ENCODE measurements at regions not wholly inside any gene's neighbourhood (a gene's known extent, or its start where the extent isn't known, plus 50 kb on each side); places are given as distances from the start of the nearest gene placed in this dataset.

DNA sequence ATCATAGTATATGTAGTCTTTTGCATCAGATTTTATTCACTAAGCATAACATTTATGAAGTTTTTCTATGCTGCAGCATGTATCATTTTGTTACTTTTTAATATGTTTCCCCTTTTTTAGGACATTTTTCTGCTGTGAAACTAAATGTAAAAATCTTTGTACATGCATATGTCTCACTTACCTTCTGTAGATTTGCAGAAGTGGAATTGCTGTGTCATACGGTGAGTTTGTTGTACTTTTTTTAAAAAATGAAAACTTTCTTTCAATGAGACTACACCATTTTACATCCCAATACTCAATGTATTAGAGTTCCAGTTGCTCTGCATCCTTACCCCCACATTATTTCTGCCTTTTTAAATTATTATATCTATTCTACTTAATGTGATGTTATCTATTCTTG lies 868.9 kb downstream of the PDHA2 start:
- Mint-ChIP-seq H3K27me3 (ENCODE audit: insufficient read depth) (no peaks in the 10 kb centered on the region), H3K4me3 (no peak overlapping the region), H3K36me3 (ENCODE audit: low read depth) (no peaks in the 10 kb centered on the region), H3K27ac (no peak overlapping the region), H3K4me1 (ENCODE audit: low read depth) (no peaks in the 10 kb centered on the region), H3K9me3 (peaks cover 26% of the 10 kb centered on the region)
- DNase-seq, result no peak
- TF ChIP-seq, protein P1, sequence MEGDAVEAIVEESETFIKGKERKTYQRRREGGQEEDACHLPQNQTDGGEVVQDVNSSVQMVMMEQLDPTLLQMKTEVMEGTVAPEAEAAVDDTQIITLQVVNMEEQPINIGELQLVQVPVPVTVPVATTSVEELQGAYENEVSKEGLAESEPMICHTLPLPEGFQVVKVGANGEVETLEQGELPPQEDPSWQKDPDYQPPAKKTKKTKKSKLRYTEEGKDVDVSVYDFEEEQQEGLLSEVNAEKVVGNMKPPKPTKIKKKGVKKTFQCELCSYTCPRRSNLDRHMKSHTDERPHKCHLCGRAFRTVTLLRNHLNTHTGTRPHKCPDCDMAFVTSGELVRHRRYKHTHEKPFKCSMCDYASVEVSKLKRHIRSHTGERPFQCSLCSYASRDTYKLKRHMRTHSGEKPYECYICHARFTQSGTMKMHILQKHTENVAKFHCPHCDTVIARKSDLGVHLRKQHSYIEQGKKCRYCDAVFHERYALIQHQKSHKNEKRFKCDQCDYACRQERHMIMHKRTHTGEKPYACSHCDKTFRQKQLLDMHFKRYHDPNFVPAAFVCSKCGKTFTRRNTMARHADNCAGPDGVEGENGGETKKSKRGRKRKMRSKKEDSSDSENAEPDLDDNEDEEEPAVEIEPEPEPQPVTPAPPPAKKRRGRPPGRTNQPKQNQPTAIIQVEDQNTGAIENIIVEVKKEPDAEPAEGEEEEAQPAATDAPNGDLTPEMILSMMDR (IDR thresholded peaks at IDR 0.05), result no peak

DNA sequence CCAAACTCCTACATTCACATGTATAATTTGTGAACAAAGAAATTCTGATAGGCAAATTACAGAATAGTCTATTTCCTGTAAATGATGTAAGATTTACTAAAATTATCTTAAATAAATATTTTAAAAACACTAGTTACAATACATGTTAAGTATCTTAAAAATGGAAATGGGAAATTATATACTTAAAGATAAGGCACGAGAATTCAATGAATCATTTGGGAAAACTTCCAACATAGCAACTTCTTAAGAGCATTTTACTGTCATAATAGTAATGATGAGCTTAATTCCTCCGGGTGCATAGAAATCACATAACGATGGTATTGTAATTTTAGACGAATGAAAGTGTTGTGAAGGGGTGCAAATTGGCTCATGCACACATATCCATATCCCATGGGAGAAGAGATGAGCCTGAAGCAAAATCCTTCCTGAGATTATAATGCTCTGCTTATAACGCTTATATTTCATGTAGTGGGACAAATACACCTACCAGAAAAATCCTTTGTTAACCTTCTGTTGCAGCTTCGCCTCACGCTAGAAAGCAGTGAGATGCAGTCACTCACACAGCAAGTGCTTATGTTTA lies 873.5 kb downstream of the PDHA2 start:
- Mint-ChIP-seq H3K4me3 (no peak overlapping the region), H3K36me3 (ENCODE audit: low read depth) (no peaks in the 10 kb centered on the region), H3K9me3 (peaks cover 13% of the 10 kb centered on the region), H3K4me1 (ENCODE audit: low read depth) (no peaks in the 10 kb centered on the region), H3K27me3 (ENCODE audit: insufficient read depth) (no peaks in the 10 kb centered on the region), H3K27ac (no peak overlapping the region)
- no peak for DNase-seq
- TF ChIP-seq, protein P1 (IDR thresholded peaks at IDR 0.05), result no peak

DNA sequence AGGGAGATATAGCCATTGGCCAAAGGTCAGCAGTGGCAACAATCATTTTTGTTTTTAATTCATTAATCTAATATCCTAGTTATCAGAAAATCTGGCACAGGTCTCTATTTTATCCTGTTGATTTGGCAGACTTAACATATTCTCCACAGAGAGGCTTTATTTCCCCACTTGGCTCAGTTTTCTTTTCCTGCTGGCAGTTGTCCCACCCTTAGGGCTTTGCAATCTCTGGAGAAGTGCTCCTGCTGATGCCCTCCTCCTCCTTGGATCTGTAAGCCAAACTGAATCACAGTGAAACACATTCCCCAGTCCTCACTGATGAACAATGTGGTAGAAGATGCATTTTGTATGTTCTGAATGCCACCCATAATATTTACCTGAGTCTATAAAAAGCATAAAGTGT lies 889.7 kb downstream of the PDHA2 start:
- TF ChIP-seq, protein P1 (IDR thresholded peaks at IDR 0.05), result no peak
- no peak for DNase-seq
- H3K36me3 Mint-ChIP-seq (ENCODE audit: low read depth), result no peaks in the 10 kb centered on the region
- no peaks in the 10 kb centered on the region for H3K4me1 Mint-ChIP-seq (ENCODE audit: low read depth)
- H3K27ac Mint-ChIP-seq, result no peak overlapping the region
- H3K4me3 Mint-ChIP-seq, result no peak overlapping the region
- no peaks in the 10 kb centered on the region; the same call in 1 of the 2 replicates for H3K27me3 Mint-ChIP-seq (ENCODE audit: insufficient read depth)
- H3K9me3 Mint-ChIP-seq, result peaks cover 32% of the 10 kb centered on the region

DNA sequence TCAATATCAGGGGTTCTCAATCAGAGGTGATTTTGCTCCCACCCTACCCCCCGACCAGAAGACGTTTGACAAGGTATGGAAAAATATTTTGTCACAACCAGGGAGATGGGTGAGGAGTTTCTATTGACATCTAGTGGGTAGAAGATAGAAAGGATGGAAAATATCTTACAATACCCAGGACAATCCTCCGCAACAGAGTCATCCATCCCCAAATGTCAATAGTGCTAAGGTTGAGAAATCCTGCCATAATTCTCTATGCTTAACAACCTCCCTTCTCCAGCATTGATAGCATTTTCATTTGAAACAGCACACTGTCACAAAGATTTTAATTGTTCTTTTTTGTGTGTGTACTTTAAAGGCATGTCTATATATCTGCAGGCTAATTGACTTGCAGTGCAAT lies 890.5 kb downstream of the PDHA2 start:
- H3K27ac Mint-ChIP-seq, result no peak overlapping the region
- peaks cover 37% of the 10 kb centered on the region for H3K9me3 Mint-ChIP-seq
- DNase-seq, result no peak
- no peak overlapping the region for H3K4me3 Mint-ChIP-seq
- H3K4me1 Mint-ChIP-seq (ENCODE audit: low read depth), result no peaks in the 10 kb centered on the region
- no peaks in the 10 kb centered on the region for H3K36me3 Mint-ChIP-seq (ENCODE audit: low read depth)
- H3K27me3 Mint-ChIP-seq (ENCODE audit: insufficient read depth), result no peaks in the 10 kb centered on the region; the same call in 1 of the 2 replicates
- TF ChIP-seq, protein P1 (IDR thresholded peaks at IDR 0.05), result no peak

DNA sequence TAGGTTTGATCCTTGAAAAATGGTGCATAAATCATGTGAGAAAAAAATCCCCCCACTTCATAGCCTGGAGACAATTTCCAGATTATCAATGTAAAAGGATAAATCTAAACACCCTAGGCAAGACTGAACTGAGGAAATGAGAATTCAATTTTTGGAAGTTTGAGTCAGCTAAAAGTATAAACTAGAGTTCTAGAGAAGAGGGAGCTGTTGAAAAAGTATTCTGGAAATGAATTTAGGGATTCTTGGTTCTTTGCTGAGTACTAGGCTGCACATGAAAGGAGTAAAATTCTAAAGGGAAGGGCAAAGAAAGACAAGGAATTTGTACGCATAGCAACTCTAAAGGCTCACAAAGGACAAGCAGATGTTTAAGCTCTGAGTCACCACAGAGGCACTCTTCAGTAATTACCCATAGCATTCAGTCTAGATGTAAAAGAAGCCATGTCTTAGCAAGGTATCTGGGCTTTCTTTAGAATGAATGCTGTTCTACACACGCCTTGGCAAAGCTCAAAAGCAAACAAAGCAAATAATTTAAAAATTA lies 896.5 kb downstream of the PDHA2 start:
- H3K27me3 Mint-ChIP-seq (ENCODE audit: insufficient read depth), result no peaks in the 10 kb centered on the region
- DNase-seq, result no peak
- H3K27ac Mint-ChIP-seq, result no peak overlapping the region
- H3K36me3 Mint-ChIP-seq (ENCODE audit: low read depth), result no peaks in the 10 kb centered on the region
- H3K9me3 Mint-ChIP-seq, result peaks cover 31% of the 10 kb centered on the region
- TF ChIP-seq, protein P1 (IDR thresholded peaks at IDR 0.05), result no peak
- no peaks in the 10 kb centered on the region for H3K4me1 Mint-ChIP-seq (ENCODE audit: low read depth)
- H3K4me3 Mint-ChIP-seq, result no peak overlapping the region
